Smooth muscle cell (in vitro differentiated cells): ENCODE measurements at regions not wholly inside any gene's neighbourhood (a gene's known extent, or its start where the extent isn't known, plus 50 kb on each side); places are given as distances from the start of the nearest gene placed in this dataset.

Experiments used
- DNase-seq: peaks from one replicate; lab custom pipeline; 2025; ENCODE audit not compliant: unreplicated experiment; lab: John Stamatoyannopoulos, UW
- H2AFZ ChIP-seq: fragments of 200-600 bp; sonication (generic); 2 replicates; pipeline ENCODE4 v1.6.0; 2016; ENCODE audit warnings: antibody characterized with exemption, low read depth, mild to moderate bottlenecking
- H3F3A ChIP-seq: fragments of 200-600 bp; sonication (generic); 2 replicates; pipeline ENCODE4 v1.6.0; 2017; ENCODE audit warnings: antibody characterized with exemption, low read depth
- H3K27ac ChIP-seq: fragments of 200-600 bp; sonication (generic); 2 replicates; pipeline ENCODE4 v1.5.1; 2016; ENCODE audit warnings: low read depth, mild to moderate bottlenecking
- H3K27me3 ChIP-seq: fragments of 200-600 bp; sonication (generic); 2 replicates; pipeline ENCODE4 v1.6.1; 2016; ENCODE audit warnings: low read depth, mild to moderate bottlenecking
- H3K36me3 ChIP-seq: fragments of 200-600 bp; sonication (generic); 2 replicates; pipeline ENCODE4 v1.5.1; 2016; ENCODE audit warnings: low read depth
- H3K4me1 ChIP-seq: fragments of 200-600 bp; sonication (generic); 2 replicates; pipeline ENCODE4 v1.5.1; 2016; ENCODE audit warnings: low read depth
- H3K4me2 ChIP-seq: fragments of 200-600 bp; sonication (generic); 2 replicates; pipeline ENCODE4 v1.6.0; 2016; ENCODE audit warnings: mild to moderate bottlenecking
- H3K4me3 ChIP-seq: fragments of 200-600 bp; sonication (generic); 2 replicates; pipeline ENCODE4 v1.5.1; 2016; ENCODE audit warnings: mild to moderate bottlenecking
- H3K79me2 ChIP-seq: fragments of 200-600 bp; sonication (generic); 2 replicates; pipeline ENCODE4 v1.6.0; 2016; ENCODE audit warnings: low read depth, mild to moderate bottlenecking
- H3K9ac ChIP-seq: fragments of 200-600 bp; sonication (generic); 2 replicates; pipeline ENCODE4 v1.6.0; 2016; ENCODE audit warnings: low read depth
- H3K9me3 ChIP-seq: fragments of 200-600 bp; sonication (generic); replicated peaks from 2 replicates; pipeline ENCODE4 v1.5.1; 2016; ENCODE audit warnings: low read depth
- H4K20me1 ChIP-seq: fragments of 200-600 bp; sonication (generic); 2 replicates; pipeline ENCODE4 v1.6.0; 2016; ENCODE audit warnings: low read depth
- CTCF ChIP-seq: fragments of 200-600 bp; sonication (generic); IDR thresholded peaks from 2 replicates; pipeline ENCODE4 v1.5.1; 2017; ENCODE audit warnings: borderline replicate concordance, mild to moderate bottlenecking, antibody characterized with exemption; ENCODE audit not compliant: insufficient read depth, poor library complexity, severe bottlenecking
- WGBS: methylation state at CpG from one replicate; pipeline ENCODE4 v1.1.7; 2016; ENCODE audit warnings: low lambda C conversion rate; 5-methylcytosine and 5-hydroxymethylcytosine counted together

- Histone ChIP-seq H3K27ac (no peak overlapping the region), H3K4me1 (no peaks in the 10 kb centered on the region), H3K4me3 (no peak overlapping the region), H3K36me3 (no peaks in the 10 kb centered on the region), H3K9me3 (no peaks in the 10 kb centered on the region), H3F3A (no peaks in the 10 kb centered on the region), H2AFZ (peak overlapping the region; percentile 4), H3K27me3 (no peaks in the 10 kb centered on the region), H3K9ac (no peak overlapping the region), H3K79me2 (no peaks in the 10 kb centered on the region), H4K20me1 (no peaks in the 10 kb centered on the region), H3K4me2 (no peak overlapping the region)
- no peak for DNase-seq
- WGBS: 48% methylated on average over 3 of the region's 3 CpGs
- TF ChIP-seq CTCF: no peak
Observed at GRCh38 chr10:3579845-3580244, 205.2 kb downstream of the KLF6 start.

DNA sequence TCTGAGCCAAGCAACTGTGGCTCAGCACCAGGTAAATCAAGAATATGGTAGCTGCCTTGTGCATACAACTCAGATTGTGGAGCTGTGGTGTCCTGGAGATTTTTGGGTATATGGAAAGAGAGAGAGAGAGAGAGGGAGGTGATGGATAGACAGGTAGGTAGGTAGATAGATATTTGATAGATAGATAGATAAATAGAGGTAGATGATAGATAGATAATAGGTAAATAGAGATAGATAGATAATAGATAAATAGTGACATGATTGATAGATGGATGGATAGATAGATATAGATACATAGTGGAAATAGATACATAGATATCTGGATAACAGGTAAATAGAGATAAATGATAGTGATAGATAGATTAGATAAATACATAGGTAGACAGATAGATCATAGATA, 206.3 kb downstream of the KLF6 start:
- Histone ChIP-seq H3K79me2 (no peaks in the 10 kb centered on the region), H3K4me2 (no peak overlapping the region), H3K9me3 (no peaks in the 10 kb centered on the region), H3K36me3 (no peaks in the 10 kb centered on the region), H3K27me3 (no peaks in the 10 kb centered on the region), H3K4me1 (no peaks in the 10 kb centered on the region), H4K20me1 (no peaks in the 10 kb centered on the region), H3K9ac (no peak overlapping the region), H2AFZ (no peak overlapping the region), H3F3A (no peaks in the 10 kb centered on the region), H3K27ac (no peak overlapping the region), H3K4me3 (no peak overlapping the region)
- no peak for DNase-seq
- TF ChIP-seq CTCF: no peak

GRCh38 chr10:3578159-3578558, 206.8 kb downstream of the KLF6 start:
- Histone ChIP-seq H2AFZ (no peak overlapping the region), H3K27me3 (no peaks in the 10 kb centered on the region), H3K27ac (no peak overlapping the region), H3K9me3 (no peaks in the 10 kb centered on the region), H3F3A (no peaks in the 10 kb centered on the region), H3K4me2 (no peak overlapping the region), H4K20me1 (no peaks in the 10 kb centered on the region), H3K4me1 (no peaks in the 10 kb centered on the region), H3K36me3 (no peaks in the 10 kb centered on the region), H3K4me3 (no peak overlapping the region), H3K79me2 (no peaks in the 10 kb centered on the region), H3K9ac (no peak overlapping the region)
- no peak for DNase-seq
- WGBS: 79% methylated on average over 3 of the region's 3 CpGs
- TF ChIP-seq CTCF: no peak

DNA sequence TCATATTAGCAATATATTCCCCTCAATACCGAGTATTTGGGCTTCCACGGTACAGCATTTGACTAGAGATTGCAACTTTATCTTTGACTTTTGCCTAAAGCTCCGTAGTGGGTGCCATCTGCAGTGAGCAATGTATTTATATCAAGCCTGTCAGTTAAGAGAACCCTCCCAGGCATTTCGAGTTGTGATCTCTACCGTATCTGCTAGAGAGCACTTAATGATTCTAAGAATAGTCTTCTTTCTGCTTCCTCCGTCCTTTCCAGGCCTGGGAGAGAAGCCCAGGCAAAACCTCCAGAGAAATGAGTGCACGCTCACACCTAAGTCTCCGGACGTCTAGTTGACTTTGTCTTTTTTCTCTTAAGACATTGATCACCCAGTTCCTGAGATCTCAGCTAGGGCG, 210.6 kb downstream of the KLF6 start:
- Histone ChIP-seq H3K9ac (no peak overlapping the region), H3K27me3 (no peaks in the 10 kb centered on the region), H3K4me1 (peaks cover 8% of the 10 kb centered on the region), H3K9me3 (no peaks in the 10 kb centered on the region), H2AFZ (no peak overlapping the region), H3K4me3 (no peak overlapping the region), H3K4me2 (no peak overlapping the region), H4K20me1 (no peaks in the 10 kb centered on the region), H3K79me2 (no peaks in the 10 kb centered on the region), H3K36me3 (no peaks in the 10 kb centered on the region), H3F3A (no peaks in the 10 kb centered on the region), H3K27ac (no peak overlapping the region)
- 69% methylated on average over 10 of the region's 10 CpGs for WGBS
- DNase-seq: no peak
- TF ChIP-seq CTCF: no peak
